Breast epithelium (tissue), 3 donors: ENCODE measurements at regions not wholly inside any gene's neighbourhood (a gene's known extent, or its start where the extent isn't known, plus 50 kb on each side); places are given as distances from the start of the nearest gene placed in this dataset.

ENCODE experiments used
- POLR2A ChIP-seq: fragments of 450-650 bp; IDR thresholded peaks from one replicate; pipeline ENCODE4 v1.6.1; 2016; ENCODE audit warnings: antibody characterized with exemption, mild to moderate bottlenecking, moderate library complexity
- POLR2AphosphoS5 ChIP-seq, 3 donors: sonication (generic); formaldehyde crosslinking; IDR thresholded peaks; one replicate each; pipeline ENCODE4 v1.6.1; 2017; ENCODE audit warnings: antibody characterized with exemption in 3 of 3

DNA sequence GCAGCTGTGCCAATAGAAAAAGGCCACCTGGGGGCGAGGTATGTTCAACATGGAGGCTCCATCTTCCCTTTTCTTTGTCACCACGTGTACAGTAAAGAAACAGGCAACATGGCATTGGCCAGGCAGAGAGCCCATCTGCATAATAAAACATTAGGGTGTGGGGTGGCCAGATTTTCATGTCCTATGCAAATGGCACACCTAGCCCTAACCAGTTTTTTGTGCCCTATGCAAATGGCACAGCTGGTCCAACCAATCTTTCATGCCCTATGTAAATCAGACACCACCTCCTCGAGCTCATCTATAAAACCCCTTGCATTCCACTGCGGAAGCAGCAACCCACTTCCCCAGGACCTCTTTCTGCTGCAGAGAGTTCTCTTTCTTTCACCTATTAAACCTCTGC, 149.1 kb upstream of the RGS6 start:
- TF ChIP-seq POLR2A (no peak), POLR2AphosphoS5 (IDR thresholded peaks at IDR 0.05) (no peak)
